Endodermal cell (in vitro differentiated cells): ENCODE measurements at regions not wholly inside any gene's neighbourhood (a gene's known extent, or its start where the extent isn't known, plus 50 kb on each side); places are given as distances from the start of the nearest gene placed in this dataset.

ENCODE experiments used
- DNase-seq: peaks from one replicate; pipeline ENCODE4 v3.0.0-alpha.2; 2017
- H3K27ac ChIP-seq: 2 replicates; pipeline ENCODE4 v1.5.1; 2013; ENCODE audit warnings: mild to moderate bottlenecking, low read depth, low read length, moderate library complexity
- H3K27me3 ChIP-seq: 2 replicates; pipeline ENCODE4 v1.6.1; 2013; ENCODE audit warnings: mild to moderate bottlenecking, low read length, moderate library complexity; ENCODE audit not compliant: insufficient read depth, control insufficient read depth, poor library complexity, severe bottlenecking
- H3K36me3 ChIP-seq: 2 replicates; pipeline ENCODE4 v1.7.0; 2013; ENCODE audit warnings: mild to moderate bottlenecking, low read length, moderate library complexity; ENCODE audit not compliant: control insufficient read depth, insufficient read depth
- H3K4me1 ChIP-seq: one replicate; pipeline ENCODE4 v1.7.0; 2013; ENCODE audit warnings: low read length; ENCODE audit not compliant: control insufficient read depth, insufficient read depth
- H3K4me3 ChIP-seq: 2 replicates; pipeline ENCODE4 v1.5.1; 2013; ENCODE audit warnings: mild to moderate bottlenecking, low read length, moderate library complexity
- H3K9ac ChIP-seq: 2 replicates; pipeline ENCODE4 v1.6.1; 2013; ENCODE audit warnings: mild to moderate bottlenecking, low read length, moderate library complexity; ENCODE audit not compliant: poor library complexity, severe bottlenecking; ENCODE audit errors: extremely low read depth
- H3K9me3 ChIP-seq: 2 replicates; pipeline ENCODE4 v1.6.1; 2013; ENCODE audit warnings: mild to moderate bottlenecking, low read length, moderate library complexity; ENCODE audit not compliant: control insufficient read depth
- H3K27ac Mint-ChIP-seq: 2 replicates; pipeline ENCODE4 v1.8.0; 2020; ENCODE audit warnings: mixed read lengths
- H3K27me3 Mint-ChIP-seq: 2 replicates; pipeline ENCODE4 v1.8.0; 2021; ENCODE audit warnings: mild to moderate bottlenecking, mixed read lengths; ENCODE audit not compliant: insufficient read depth
- H3K36me3 Mint-ChIP-seq: 2 replicates; pipeline ENCODE4 v1.8.0; 2020; ENCODE audit warnings: low read depth, mixed read lengths
- H3K4me1 Mint-ChIP-seq: 2 replicates; pipeline ENCODE4 v1.8.0; 2020; ENCODE audit warnings: mixed read lengths
- H3K4me3 Mint-ChIP-seq: 2 replicates; pipeline ENCODE4 v1.8.0; 2020; ENCODE audit warnings: mild to moderate bottlenecking, moderate library complexity, mixed read lengths
- H3K9me3 Mint-ChIP-seq: 2 replicates; pipeline ENCODE4 v1.8.0; 2020; ENCODE audit warnings: mild to moderate bottlenecking, mixed read lengths
- CTCF ChIP-seq: fragments of 200-600 bp; sonication (generic); conservative IDR thresholded peaks from 2 replicates; pipeline ENCODE4 v1.5.0; 2021; ENCODE audit warnings: antibody characterized with exemption, mild to moderate bottlenecking
- WGBS, 2 experiments: methylation state at CpG; one replicate each; pipeline versions ENCODE4 v1.1.5 to v1.1.7; 2013; ENCODE audit warnings: missing lambda C conversion rate in 2 of 2, mixed read lengths in 1 of 2; ENCODE audit not compliant: insufficient coverage in 1 of 2, insufficient read length in 1 of 2; 5-methylcytosine and 5-hydroxymethylcytosine counted together

- no peak overlapping the region for H3K9ac ChIP-seq
- TF ChIP-seq CTCF, result no peak
- H3K4me3 ChIP-seq, result no peak overlapping the region
- H3K9me3 ChIP-seq, result no peaks in the 10 kb centered on the region
- peaks cover 4% of the 10 kb centered on the region for H3K36me3 Mint-ChIP-seq
- peaks cover 6% of the 10 kb centered on the region for H3K9me3 Mint-ChIP-seq
- H3K27ac ChIP-seq, result no peak overlapping the region
- H3K36me3 ChIP-seq, result no peaks in the 10 kb centered on the region
- no peaks in the 10 kb centered on the region for H3K27me3 ChIP-seq
- no peaks in the 10 kb centered on the region for H3K4me1 Mint-ChIP-seq
- no peak overlapping the region for H3K27ac Mint-ChIP-seq
- no peaks in the 10 kb centered on the region for H3K4me1 ChIP-seq
- no peak for DNase-seq
- H3K4me3 Mint-ChIP-seq, result no peak overlapping the region
- no peaks in the 10 kb centered on the region for H3K27me3 Mint-ChIP-seq
Measured at GRCh38 chr12:87469295-87469694, 559.9 kb downstream of the C12orf50 start.

GRCh38 chr12:87467936-87468335 is 561.3 kb downstream of the C12orf50 start:
- Mint-ChIP-seq H3K4me1 (no peaks in the 10 kb centered on the region), H3K36me3 (no peaks in the 10 kb centered on the region), H3K27me3 (no peaks in the 10 kb centered on the region), H3K9me3 (no peaks in the 10 kb centered on the region), H3K4me3 (no peak overlapping the region), H3K27ac (no peak overlapping the region)
- TF ChIP-seq CTCF, result no peak
- H3K27me3 ChIP-seq, result no peaks in the 10 kb centered on the region
- H3K36me3 ChIP-seq, result no peaks in the 10 kb centered on the region
- peak; percentile 50 for DNase-seq
- H3K9me3 ChIP-seq, result no peaks in the 10 kb centered on the region
- H3K27ac ChIP-seq, result no peak overlapping the region
- no peaks in the 10 kb centered on the region for H3K4me1 ChIP-seq
- H3K9ac ChIP-seq, result no peak overlapping the region
- H3K4me3 ChIP-seq, result no peak overlapping the region

GRCh38 chr12:87464565-87464964 is 564.6 kb downstream of the C12orf50 start:
- peaks cover 4% of the 10 kb centered on the region for H3K9me3 Mint-ChIP-seq

More at GRCh38 chr12:87464565-87464964, 564.6 kb downstream of the C12orf50 start:
- 100% methylated on average over 1 of the region's 1 CpG; no CpG with 5 or more reads in 1 of the 2 experiments for WGBS, 2 experiments
- DNase-seq, result no peak
- Histone ChIP-seq H3K9ac (no peak overlapping the region), H3K27ac (no peak overlapping the region), H3K36me3 (no peaks in the 10 kb centered on the region), H3K9me3 (peaks cover 3% of the 10 kb centered on the region), H3K4me3 (no peak overlapping the region), H3K4me1 (no peaks in the 10 kb centered on the region), H3K27me3 (no peaks in the 10 kb centered on the region)
- H3K4me3 Mint-ChIP-seq, result no peak overlapping the region
- peaks cover 7% of the 10 kb centered on the region for H3K4me1 Mint-ChIP-seq
- H3K27me3 Mint-ChIP-seq, result no peaks in the 10 kb centered on the region
- no peaks in the 10 kb centered on the region for H3K36me3 Mint-ChIP-seq
- no peak overlapping the region for H3K27ac Mint-ChIP-seq
- no peak for TF ChIP-seq CTCF
